HG03196 (cell line): ENCODE measurements at regions not wholly inside any gene's neighbourhood (a gene's known extent, or its start where the extent isn't known, plus 50 kb on each side); places are given as distances from the start of the nearest gene placed in this dataset.
"Not testable (repeated sequence)": the region's sequence is repeated elsewhere in the genome, so short reads cannot be mapped to it uniquely, and the experiment has no call there.

ENCODE experiments used
- ATAC-seq: cut with Tn5 transposase; IDR thresholded peaks from one replicate; pipeline ENCODE4 v1.9.1; 2021; ENCODE audit not compliant: unreplicated experiment

- no peak for ATAC-seq
Measured at GRCh38 chr1:192904438-192904895, 95.6 kb downstream of the RGS2 start.

GRCh38 chr1:192905049-192905448 lies 96.2 kb downstream of the RGS2 start:
- ATAC-seq, result no peak

DNA sequence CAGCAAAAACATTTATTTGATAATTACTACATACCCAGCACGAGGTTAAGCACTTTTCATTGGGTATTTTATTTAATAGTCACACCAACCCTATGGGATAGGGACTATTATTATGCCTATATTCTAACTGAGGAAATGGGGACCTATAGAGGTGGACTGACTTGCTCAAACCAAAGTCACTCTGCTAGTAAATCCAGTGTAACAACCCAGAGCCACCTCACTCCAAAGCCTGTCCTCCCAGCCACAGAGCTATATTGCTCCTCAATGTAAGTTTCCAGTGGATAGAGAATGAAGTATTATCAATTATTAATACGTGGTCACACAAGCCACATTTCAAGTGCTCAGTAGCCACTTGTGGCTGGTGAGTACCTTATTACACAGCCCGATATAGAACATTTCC lies 97.5 kb downstream of the RGS2 start:
- no peak for ATAC-seq

GRCh38 chr1:192907545-192908243 lies 98.9 kb downstream of the RGS2 start:
- ATAC-seq, result no peak

GRCh38 chr1:192911896-192912656 lies 103.2 kb downstream of the RGS2 start:
- not testable (repeated sequence) for ATAC-seq

DNA sequence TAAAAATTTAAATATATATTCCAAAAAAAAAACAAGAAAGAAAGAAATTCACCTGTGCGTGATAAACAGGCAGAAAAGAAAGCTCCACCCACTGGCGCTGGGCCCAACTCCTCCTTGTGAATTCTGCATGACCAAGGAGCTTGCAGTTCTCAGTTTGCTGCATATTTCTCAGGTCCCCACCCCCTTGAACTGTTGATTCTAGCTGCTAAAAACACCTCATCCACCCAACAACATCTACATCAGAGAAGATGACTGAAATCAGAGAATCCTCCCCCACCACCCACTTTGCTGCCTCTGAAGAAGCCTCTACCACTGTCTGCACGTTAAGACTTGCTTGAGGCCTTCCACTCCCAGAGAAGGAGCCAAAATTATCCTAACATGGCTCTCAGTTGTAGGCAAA lies 104.8 kb downstream of the RGS2 start:
- no peak for ATAC-seq

GRCh38 chr1:192914092-192914491 lies 105.3 kb downstream of the RGS2 start:
- no peak for ATAC-seq

- ATAC-seq, result no peak
Measured at GRCh38 chr1:192914696-192915095, 105.9 kb downstream of the RGS2 start.

- ATAC-seq, result no peak
Measured at GRCh38 chr1:192916021-192916420, 107.2 kb downstream of the RGS2 start.

GRCh38 chr1:192918259-192918658 lies 109.4 kb downstream of the RGS2 start:
- no peak for ATAC-seq

DNA sequence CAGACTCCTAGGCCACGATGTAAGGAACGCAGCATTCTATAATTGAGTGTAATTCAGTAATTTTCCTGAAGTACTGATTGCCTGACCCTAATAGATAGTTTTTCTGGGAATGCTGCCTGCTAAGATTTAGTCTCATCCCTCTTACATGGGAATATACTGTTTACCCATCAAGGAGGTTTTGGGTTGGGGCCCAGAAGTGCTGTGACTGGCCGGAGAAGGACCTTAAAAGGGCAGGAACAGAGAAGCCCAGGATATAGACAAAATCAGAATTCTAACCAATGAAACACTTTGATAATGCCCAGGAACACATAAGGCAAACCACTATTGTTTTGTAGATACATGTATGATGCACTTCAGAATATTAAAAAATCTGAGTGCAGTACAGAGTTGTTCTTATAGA lies 111.6 kb downstream of the RGS2 start:
- no peak for ATAC-seq

GRCh38 chr1:192925609-192926008 lies 116.8 kb downstream of the RGS2 start:
- no peak for ATAC-seq

DNA sequence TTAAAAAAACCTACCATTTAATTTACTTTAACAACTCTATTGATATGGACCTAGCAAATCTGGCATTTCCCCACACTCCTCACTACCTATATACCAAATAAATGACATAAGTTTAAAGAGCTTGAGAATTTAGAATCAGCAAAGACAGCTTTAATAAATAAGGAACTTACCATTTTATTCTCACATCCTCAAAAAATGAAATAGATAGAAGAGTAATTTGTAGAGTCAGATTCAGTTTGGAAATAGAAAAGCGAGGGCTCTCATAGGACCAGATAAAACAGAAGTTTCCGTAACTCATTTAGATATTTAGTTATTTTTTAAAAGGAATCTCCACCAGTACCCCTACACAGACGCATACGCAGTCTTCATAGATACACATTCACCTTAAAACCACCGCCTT lies 117.9 kb downstream of the RGS2 start:
- no peak for ATAC-seq

DNA sequence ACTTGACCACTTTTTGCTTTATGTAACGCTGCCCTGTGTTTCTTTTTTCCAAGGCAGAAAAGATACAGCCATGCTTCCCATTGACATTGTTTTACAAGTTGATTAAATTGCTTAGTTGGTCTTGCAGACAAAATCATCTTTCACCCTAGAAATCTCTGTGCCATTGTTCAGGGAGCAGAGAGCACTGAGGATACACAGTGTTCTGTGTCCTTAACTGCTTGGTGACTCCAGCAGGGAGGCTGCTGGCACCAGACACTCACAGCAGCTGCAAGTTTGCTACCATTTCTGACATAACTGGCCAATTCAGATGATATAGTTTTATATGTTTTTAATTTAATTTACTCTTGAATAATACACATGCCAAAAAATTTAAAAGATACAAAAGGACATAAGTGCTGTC lies 118.7 kb downstream of the RGS2 start:
- no peak for ATAC-seq

- ATAC-seq, result no peak
Measured at GRCh38 chr1:192929597-192929996, 120.8 kb downstream of the RGS2 start.

GRCh38 chr1:192933744-192934143 lies 124.9 kb downstream of the RGS2 start:
- no peak for ATAC-seq

DNA sequence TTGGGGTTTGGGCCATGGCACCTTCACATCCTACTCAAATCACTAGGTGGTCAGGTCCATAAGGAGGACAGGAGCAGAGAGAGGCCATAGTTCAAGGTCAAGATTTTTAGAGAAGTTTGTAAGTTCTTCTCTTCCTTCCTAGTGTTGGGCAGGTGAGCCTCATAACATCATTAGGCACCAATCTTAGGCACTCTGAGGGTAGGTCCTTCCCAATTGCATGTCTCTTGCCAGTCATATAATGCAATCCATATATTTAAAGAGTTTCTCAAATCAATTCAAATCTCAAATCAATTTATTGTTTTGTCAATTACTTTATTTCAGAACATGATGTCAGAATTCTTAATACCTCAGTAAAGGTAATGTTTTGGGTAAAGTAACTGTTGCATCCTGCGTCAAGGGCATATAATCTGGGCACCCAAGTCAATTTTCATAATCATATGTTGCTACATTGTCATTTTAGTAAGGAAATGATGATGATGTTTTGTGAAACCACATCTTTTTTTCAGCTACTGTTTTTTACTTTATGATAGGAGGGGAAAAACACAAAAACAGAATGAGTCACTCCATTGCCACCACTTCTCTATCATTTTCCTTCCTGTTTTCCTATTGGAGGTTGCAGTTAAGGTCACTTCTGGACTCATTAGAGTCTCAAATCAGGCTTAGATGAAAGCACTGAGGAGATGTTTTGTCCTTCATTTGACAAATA lies 122.7 kb downstream of the UCHL5 start:
- ATAC-seq, result no peak

DNA sequence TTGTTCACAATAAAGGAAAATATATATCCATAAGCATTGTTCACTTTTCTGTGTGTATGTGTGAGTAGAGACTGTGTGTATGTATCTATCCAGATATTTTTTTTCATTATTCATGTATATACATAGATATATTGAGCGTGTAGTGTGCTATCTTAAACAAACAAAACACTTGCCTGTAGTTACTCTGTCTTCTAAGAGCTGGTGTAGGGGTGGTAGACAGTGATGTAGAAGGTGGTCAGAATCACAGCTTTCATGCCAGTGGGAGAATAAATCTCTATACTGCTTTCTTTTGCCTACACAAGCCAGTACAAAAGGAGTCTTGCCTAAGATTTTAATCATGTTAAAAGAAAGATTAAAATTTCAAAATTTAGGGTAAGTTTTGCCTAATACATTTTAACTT lies 122.0 kb downstream of the UCHL5 start:
- ATAC-seq, result no peak

- no peak for ATAC-seq
Measured at GRCh38 chr1:192939440-192939839, 119.7 kb downstream of the UCHL5 start.

GRCh38 chr1:192940658-192941057 lies 118.5 kb downstream of the UCHL5 start:
- ATAC-seq, result no peak

DNA sequence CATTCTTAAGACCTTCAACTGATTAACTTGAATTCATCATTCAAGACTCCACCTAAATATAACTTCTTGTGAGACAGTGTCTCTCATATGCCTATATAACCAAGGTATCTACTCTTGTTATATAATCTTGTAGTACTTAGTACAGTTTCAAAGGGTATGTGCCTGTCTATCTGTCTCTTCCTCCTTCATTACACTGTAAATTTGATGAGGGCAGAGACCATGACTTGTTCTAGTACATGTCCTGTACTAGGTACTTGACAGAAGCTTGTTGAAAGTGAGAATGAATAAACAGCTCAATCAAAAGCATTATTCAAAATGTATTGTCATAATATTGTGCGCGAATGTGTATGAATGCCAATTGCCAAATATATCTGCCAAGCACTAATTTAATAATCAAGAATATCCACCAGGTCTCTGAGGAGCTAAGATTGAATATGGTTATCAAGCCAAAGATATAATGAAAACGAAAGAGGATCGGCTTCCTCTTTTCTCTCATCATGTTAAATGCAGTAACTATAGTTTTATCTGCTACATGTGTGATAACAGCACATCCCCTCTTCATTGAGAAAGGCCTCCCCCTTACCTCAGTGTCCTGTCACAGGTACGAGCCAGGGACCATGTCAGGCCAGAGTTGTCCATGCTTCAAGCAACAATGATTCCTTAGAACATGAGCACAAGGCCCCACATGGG lies 117.3 kb downstream of the UCHL5 start:
- no peak for ATAC-seq
